HEK293 (cell line): ENCODE measurements at regions not wholly inside any gene's neighbourhood (a gene's known extent, or its start where the extent isn't known, plus 50 kb on each side); places are given as distances from the start of the nearest gene placed in this dataset.

Experiments used
- CTCF ChIA-PET: fragments of 350-600 bp; formaldehyde crosslinking; extraction: SDS; loops from one replicate; lab custom pipeline; 2021; ENCODE audit warnings: antibody characterized with exemption; lab: Yijun Ruan, JAX
- POLR2A ChIA-PET: fragments of 300-600 bp; formaldehyde crosslinking; extraction: SDS; loops from one replicate; lab custom pipeline; 2020; ENCODE audit warnings: antibody characterized with exemption, inconsistent platforms; lab: Yijun Ruan, JAX
- H3K27ac ChIP-seq: fragments of 200-500 bp; sonication (Bioruptor generic); 2 replicates; pipeline ENCODE4 v1.5.1; 2014; ENCODE audit warnings: low read depth, low read length, control low read depth, inconsistent platforms; ENCODE audit errors: extremely low read depth
- H3K36me3 ChIP-seq, 2 experiments: fragments of 200-500 bp in 1 of 2; sonication (Bioruptor generic) in 1 of 2; 1 replicate in 1 of 2; 2 replicates in 1 of 2; pipeline ENCODE4 v1.5.1; 2014 to 2017; ENCODE audit warnings: inconsistent platforms in 2 of 2, low read length in 2 of 2; ENCODE audit not compliant: control insufficient read depth in 2 of 2, insufficient read depth in 1 of 2
- H3K4me1 ChIP-seq: fragments of 200-500 bp; sonication (Bioruptor generic); 2 replicates; pipeline ENCODE4 v1.5.1; 2014; ENCODE audit warnings: mild to moderate bottlenecking, low read length, inconsistent platforms; ENCODE audit not compliant: control insufficient read depth, insufficient read depth
- H3K4me3 ChIP-seq: 2 replicates; pipeline ENCODE4 v1.5.1; 2011; ENCODE audit warnings: low read depth, mild to moderate bottlenecking, control low read depth, low read length, moderate library complexity
- H3K9me3 ChIP-seq: fragments of 200-500 bp; sonication (Bioruptor generic); 2 replicates; pipeline ENCODE4 v1.5.1; 2014; ENCODE audit warnings: low read depth, low read length, inconsistent platforms; ENCODE audit not compliant: control insufficient read depth, insufficient read depth
- GLIS1 ChIP-seq: fragments of 450-650 bp; formaldehyde crosslinking; IDR thresholded peaks from 2 replicates; pipeline ENCODE4 v1.5.1; 2016; ENCODE audit warnings: missing biosample characterization, missing genetic modification characterization
- HOXA7 ChIP-seq: sonication (generic); formaldehyde crosslinking; IDR thresholded peaks from 2 replicates; pipeline ENCODE4 v1.8.1; 2022; ENCODE audit warnings: missing genetic modification reagents, borderline replicate concordance
- HOXD13 ChIP-seq: sonication (generic); formaldehyde crosslinking; IDR thresholded peaks from 2 replicates; pipeline ENCODE4 v1.8.0; 2022; ENCODE audit warnings: missing genetic modification reagents, borderline replicate concordance
- IKZF3 ChIP-seq: fragments of 450-650 bp; IDR thresholded peaks from 2 replicates; pipeline ENCODE4 v1.5.0; 2018; ENCODE audit warnings: missing biosample characterization, mild to moderate bottlenecking, missing genetic modification characterization, moderate library complexity
- KLF1 ChIP-seq: fragments of 450-650 bp; formaldehyde crosslinking; IDR thresholded peaks from 2 replicates; pipeline ENCODE4 v1.5.1; 2016; ENCODE audit warnings: missing biosample characterization, missing genetic modification characterization
- SETDB1 ChIP-seq: IDR thresholded peaks from one replicate; pipeline ENCODE4 v1.6.1; 2017; ENCODE audit warnings: mild to moderate bottlenecking, low read length, moderate library complexity, mixed read lengths; ENCODE audit not compliant: insufficient read length
- TRIM28 ChIP-seq: IDR thresholded peaks from 2 replicates; pipeline ENCODE4 v1.6.1; 2011; ENCODE audit warnings: low read length, control low read depth, borderline replicate concordance
- ZFP3 ChIP-seq: fragments of 450-650 bp; formaldehyde crosslinking; IDR thresholded peaks from 2 replicates; pipeline ENCODE4 v1.5.1; 2016; ENCODE audit warnings: low read depth, missing biosample characterization, missing genetic modification characterization
- ZNF114 ChIP-seq: fragments of 450-650 bp; formaldehyde crosslinking; IDR thresholded peaks from 2 replicates; pipeline ENCODE4 v1.5.0; 2017; ENCODE audit warnings: missing biosample characterization, missing genetic modification characterization
- ZNF148 ChIP-seq: fragments of 450-650 bp; formaldehyde crosslinking; IDR thresholded peaks from 2 replicates; pipeline ENCODE4 v1.5.0; 2017; ENCODE audit warnings: missing biosample characterization, missing genetic modification characterization, borderline replicate concordance
- ZNF155 ChIP-seq: fragments of 450-650 bp; formaldehyde crosslinking; IDR thresholded peaks from 2 replicates; pipeline ENCODE4 v1.5.1; 2016; ENCODE audit warnings: missing biosample characterization, missing genetic modification characterization
- ZNF174 ChIP-seq: fragments of 450-650 bp; formaldehyde crosslinking; IDR thresholded peaks from 2 replicates; pipeline ENCODE4 v1.5.0; 2017; ENCODE audit warnings: missing biosample characterization, mild to moderate bottlenecking, missing genetic modification characterization
- ZNF214 ChIP-seq: fragments of 450-650 bp; formaldehyde crosslinking; IDR thresholded peaks from 2 replicates; pipeline ENCODE4 v1.5.1; 2017; ENCODE audit warnings: missing biosample characterization, mild to moderate bottlenecking, missing genetic modification characterization, borderline replicate concordance
- ZNF221 ChIP-seq: fragments of 450-650 bp; formaldehyde crosslinking; IDR thresholded peaks from 2 replicates; pipeline ENCODE4 v1.5.1; 2017; ENCODE audit warnings: missing biosample characterization, missing genetic modification characterization, borderline replicate concordance
- ZNF362 ChIP-seq: fragments of 450-650 bp; formaldehyde crosslinking; IDR thresholded peaks from 2 replicates; pipeline ENCODE4 v1.5.1; 2016; ENCODE audit warnings: missing biosample characterization, missing genetic modification characterization
- ZNF529 ChIP-seq: fragments of 450-650 bp; formaldehyde crosslinking; IDR thresholded peaks from 2 replicates; pipeline ENCODE4 v1.5.1; 2017; ENCODE audit warnings: missing genetic modification characterization, missing biosample characterization; ENCODE audit not compliant: insufficient replicate concordance
- ZNF580 ChIP-seq: fragments of 450-650 bp; formaldehyde crosslinking; IDR thresholded peaks from 2 replicates; pipeline ENCODE4 v1.5.1; 2016; ENCODE audit warnings: missing biosample characterization, missing genetic modification characterization
- ZNF596 ChIP-seq: fragments of 450-650 bp; IDR thresholded peaks from 2 replicates; pipeline ENCODE4 v1.5.0; 2018; ENCODE audit warnings: missing biosample characterization, mild to moderate bottlenecking, missing genetic modification characterization, moderate library complexity
- ZNF610 ChIP-seq: fragments of 450-650 bp; formaldehyde crosslinking; IDR thresholded peaks from 2 replicates; pipeline ENCODE4 v1.5.1; 2016; ENCODE audit warnings: missing biosample characterization, missing genetic modification characterization, borderline replicate concordance
- ZNF623 ChIP-seq: fragments of 450-650 bp; formaldehyde crosslinking; IDR thresholded peaks from 2 replicates; pipeline ENCODE4 v1.5.1; 2016; ENCODE audit warnings: missing biosample characterization, missing genetic modification characterization
- ZNF645 ChIP-seq: fragments of 450-650 bp; formaldehyde crosslinking; IDR thresholded peaks from 2 replicates; pipeline ENCODE4; 2016; ENCODE audit warnings: missing biosample characterization, missing genetic modification characterization
- ZNF692 ChIP-seq: fragments of 450-650 bp; formaldehyde crosslinking; IDR thresholded peaks from 2 replicates; pipeline ENCODE4 v1.5.1; 2016; ENCODE audit warnings: missing biosample characterization, missing genetic modification characterization
- ZNF701 ChIP-seq: fragments of 450-650 bp; formaldehyde crosslinking; IDR thresholded peaks from 2 replicates; pipeline ENCODE4 v1.5.1; 2016; ENCODE audit warnings: missing biosample characterization, missing genetic modification characterization

- ChIA-PET POLR2A (no interaction called here), CTCF (no interaction called here)
- TF ChIP-seq SETDB1 = peak; percentile 87
- no peak for TF ChIP-seq KLF1 (tag by site-specific recombination)
- peak; percentile 70; the same call in 1 of the 2 replicates for TF ChIP-seq TRIM28
- Histone ChIP-seq H3K27ac (no peak overlapping the region), H3K36me3 (no peaks in the 10 kb centered on the region), H3K4me3 (no peak overlapping the region), H3K9me3 (peaks cover 5% of the 10 kb centered on the region), H3K4me1 (no peaks in the 10 kb centered on the region)
Measured at GRCh38 chrX:149383852-149384251, 121.3 kb downstream of the IDS start.

- TF ChIP-seq ZFP3 (tag by site-specific recombination) (no peak), ZNF610 (tag by site-specific recombination) (no peak), GLIS1 (no peak), ZNF155 (no peak), ZNF214 (tag by site-specific recombination) (no peak), ZNF623 (tag by site-specific recombination) (no peak), HOXA7 (CRISPR knock-in tag) (no peak), ZNF148 (tag by site-specific recombination) (no peak), ZNF221 (no peak), ZNF174 (no peak), ZNF596 (no peak), ZNF362 (tag by site-specific recombination) (no peak), ZNF701 (tag by site-specific recombination) (no peak)
- Histone ChIP-seq H3K4me1 (no peaks in the 10 kb centered on the region), H3K9me3 (no peaks in the 10 kb centered on the region), H3K4me3 (no peak overlapping the region), H3K36me3 (no peaks in the 10 kb centered on the region), H3K27ac (no peak overlapping the region)
- ChIA-PET POLR2A (no interaction called here), CTCF (no interaction called here)
Measured at GRCh38 chrX:149374751-149375150, 130.4 kb downstream of the IDS start.

- ChIA-PET CTCF (no interaction called here), POLR2A (no interaction called here)
- Histone ChIP-seq H3K9me3 (no peaks in the 10 kb centered on the region), H3K4me1 (no peaks in the 10 kb centered on the region), H3K36me3 (no peaks in the 10 kb centered on the region), H3K4me3 (no peak overlapping the region), H3K27ac (no peak overlapping the region)
- no peak for TF ChIP-seq ZNF529
Measured at GRCh38 chrX:149372866-149373265, 132.2 kb downstream of the IDS start.

GRCh38 chrX:149371986-149372385 lies 133.1 kb downstream of the IDS start:
- Histone ChIP-seq H3K36me3 (no peaks in the 10 kb centered on the region), H3K4me3 (no peak overlapping the region), H3K27ac (no peak overlapping the region), H3K4me1 (no peaks in the 10 kb centered on the region), H3K9me3 (no peaks in the 10 kb centered on the region)
- ChIA-PET POLR2A (no interaction called here), CTCF (interaction anchor here (0.6 kb wide), 1 partner anchor 450 kb away, joined by 3 read pairs; no protein-coding TSS in a partner anchor)
- TF ChIP-seq IKZF3 (tag by site-specific recombination) (no peak), HOXD13 (CRISPR knock-in tag) (no peak), ZNF692 (tag by site-specific recombination) (no peak), GLIS1 (no peak), ZNF114 (no peak), ZNF580 (tag by site-specific recombination) (no peak), ZNF645 (tag by site-specific recombination) (no peak)
